ENCODE measurements at regions not wholly inside any gene's neighbourhood (a gene's known extent, or its start where the extent isn't known, plus 50 kb on each side); places are given as distances from the start of the nearest gene placed in this dataset.

- Histone ChIP-seq H3K27ac (no peak overlapping the region), H3K27me3 (no peaks in the 10 kb centered on the region), H3K9me3 (no peaks in the 10 kb centered on the region), H3K4me3 (no peak overlapping the region), H3K36me3 (ENCODE audit: low read depth, missing control alignments) (no peaks in the 10 kb centered on the region), H3K4me1 (no peaks in the 10 kb centered on the region)
- intact Hi-C loops (cut with DNase I; ENCODE audit: low total_unique reads) = no loop called here
- 98% methylated on average over 3 of the region's 3 CpGs for WGBS, 2 donors
- TF ChIP-seq CTCF (IDR thresholded peaks at IDR 0.05) (no peak), POLR2A (IDR thresholded peaks at IDR 0.05) (no peak)
- DNase-seq = no peak
Observed at GRCh38 chr10:21158301-21158700, 261.2 kb upstream of the NEBL start.

GRCh38 chr10:21157664-21158063, 260.6 kb upstream of the NEBL start:
- WGBS, 2 donors = 91 to 92% methylated on average over 4 of the region's 4 CpGs
- Histone ChIP-seq H3K27ac (no peak overlapping the region), H3K4me3 (no peak overlapping the region), H3K4me1 (no peaks in the 10 kb centered on the region), H3K9me3 (no peaks in the 10 kb centered on the region), H3K36me3 (ENCODE audit: low read depth, missing control alignments) (no peaks in the 10 kb centered on the region), H3K27me3 (no peaks in the 10 kb centered on the region)
- intact Hi-C loops (cut with DNase I; ENCODE audit: low total_unique reads) = no loop called here
- DNase-seq = no peak
- TF ChIP-seq POLR2A (IDR thresholded peaks at IDR 0.05) (no peak), CTCF (IDR thresholded peaks at IDR 0.05) (no peak)

GRCh38 chr10:21150166-21150565, 253.1 kb upstream of the NEBL start:
- Histone ChIP-seq H3K27me3 (no peaks in the 10 kb centered on the region), H3K27ac (no peak overlapping the region), H3K36me3 (ENCODE audit: low read depth, missing control alignments) (no peaks in the 10 kb centered on the region), H3K4me3 (no peak overlapping the region), H3K4me1 (no peaks in the 10 kb centered on the region), H3K9me3 (no peaks in the 10 kb centered on the region)
- intact Hi-C loops (cut with DNase I; ENCODE audit: low total_unique reads) = no loop called here
- no peak for DNase-seq
- 66 to 75% methylated on average over 5 of the region's 5 CpGs for WGBS, 2 donors
- TF ChIP-seq POLR2A (IDR thresholded peaks at IDR 0.05) (no peak), CTCF (IDR thresholded peaks at IDR 0.05) (no peak)

- DNase-seq = no peak
Observed at GRCh38 chr10:21146436-21146789, 249.3 kb upstream of the NEBL start.

More at GRCh38 chr10:21146436-21146789, 249.3 kb upstream of the NEBL start:
- 81 to 83% methylated on average over 1 of the region's 1 CpG for WGBS, 2 donors
- Histone ChIP-seq H3K4me1 (no peaks in the 10 kb centered on the region), H3K27ac (no peak overlapping the region), H3K27me3 (no peaks in the 10 kb centered on the region), H3K36me3 (ENCODE audit: low read depth, missing control alignments) (no peaks in the 10 kb centered on the region), H3K9me3 (no peaks in the 10 kb centered on the region), H3K4me3 (no peak overlapping the region)
- intact Hi-C loops (cut with DNase I; ENCODE audit: low total_unique reads) = no loop called here
- no peak for TF ChIP-seq POLR2A (IDR thresholded peaks at IDR 0.05)
- TF ChIP-seq CTCF (IDR thresholded peaks at IDR 0.05) = no peak
